OCI-LY1 (cell line): ENCODE measurements at regions not wholly inside any gene's neighbourhood (a gene's known extent, or its start where the extent isn't known, plus 50 kb on each side); places are given as distances from the start of the nearest gene placed in this dataset.

Source experiments
- H2AFZ ChIP-seq: fragments of 200-600 bp; sonication (generic), shearing (Covaris generic); 2 replicates; pipeline ENCODE4 v1.6.0; 2014; ENCODE audit warnings: antibody characterized with exemption, mild to moderate bottlenecking, low read length
- H3F3A ChIP-seq: fragments of 200-600 bp; sonication (generic), shearing (Covaris generic); 2 replicates; pipeline ENCODE4 v1.6.0; 2014; ENCODE audit warnings: mild to moderate bottlenecking, antibody characterized with exemption, low read length, moderate library complexity; ENCODE audit not compliant: insufficient read depth
- H3K27ac ChIP-seq: fragments of 200-600 bp; sonication (generic); 2 replicates; pipeline ENCODE4 v1.5.1; 2014; ENCODE audit warnings: low read length, mixed run types, mild to moderate bottlenecking, low read depth; ENCODE audit not compliant: poor library complexity, severe bottlenecking
- H3K27me3 ChIP-seq: fragments of 200-600 bp; sonication (generic); 2 replicates; pipeline ENCODE4 v1.6.0; 2014; ENCODE audit warnings: antibody characterized with exemption, mild to moderate bottlenecking, low read length, moderate library complexity; ENCODE audit not compliant: insufficient read depth
- H3K36me3 ChIP-seq: fragments of 200-600 bp; sonication (generic); 2 replicates; pipeline ENCODE4 v1.6.1; 2014; ENCODE audit warnings: mild to moderate bottlenecking, antibody characterized with exemption, low read length, moderate library complexity, mixed read lengths; ENCODE audit not compliant: insufficient read depth
- H3K4me1 ChIP-seq: fragments of 200-600 bp; sonication (generic); 2 replicates; pipeline ENCODE4 v1.5.1; 2014; ENCODE audit warnings: mild to moderate bottlenecking, low read length, moderate library complexity; ENCODE audit not compliant: insufficient read depth, severe bottlenecking
- H3K4me2 ChIP-seq: fragments of 200-600 bp; sonication (generic), shearing (Covaris generic); 2 replicates; pipeline ENCODE4 v1.6.1; 2014; ENCODE audit warnings: low read length
- H3K4me3 ChIP-seq: fragments of 200-600 bp; sonication (generic); 2 replicates; pipeline ENCODE4 v1.5.1; 2014; ENCODE audit warnings: low read length, low read depth, mild to moderate bottlenecking, mixed read lengths; ENCODE audit not compliant: poor library complexity, severe bottlenecking
- H3K79me2 ChIP-seq: fragments of 200-600 bp; shearing (Covaris generic); 2 replicates; pipeline ENCODE4 v1.6.1; 2016; ENCODE audit warnings: mixed run types, low read length, mixed read lengths; ENCODE audit not compliant: insufficient read depth
- H3K9ac ChIP-seq: fragments of 200-600 bp; sonication (generic), shearing (Covaris generic); 2 replicates; pipeline ENCODE4 v1.6.1; 2014; ENCODE audit warnings: mild to moderate bottlenecking, low read length, mixed read lengths
- H3K9me2 ChIP-seq: fragments of 200-600 bp; sonication (generic), shearing (Covaris generic); 2 replicates; pipeline ENCODE4 v1.6.1; 2014; ENCODE audit warnings: low read depth, mild to moderate bottlenecking, low read length, mixed read lengths
- H3K9me3 ChIP-seq: fragments of 200-600 bp; shearing (Covaris generic); 2 replicates; pipeline ENCODE4 v1.6.1; 2014; ENCODE audit warnings: low read length, mixed read lengths
- H4K20me1 ChIP-seq: fragments of 200-600 bp; sonication (generic), shearing (Covaris generic); 2 replicates; pipeline ENCODE4 v1.6.0; 2016; ENCODE audit warnings: mild to moderate bottlenecking, low read length; ENCODE audit not compliant: insufficient read depth
- CTCF ChIP-seq: fragments of 200-600 bp; sonication (generic), shearing (Covaris generic); IDR thresholded peaks from 2 replicates; pipeline ENCODE4 v1.5.1; 2017; ENCODE audit warnings: mild to moderate bottlenecking, antibody characterized with exemption, low read length, moderate library complexity, mixed read lengths
- EZH2 ChIP-seq: fragments of 200-600 bp; sonication (generic), shearing (Covaris generic); IDR thresholded peaks from 2 replicates; pipeline ENCODE4 v1.8.0; 2017; ENCODE audit warnings: borderline replicate concordance, mixed run types, mild to moderate bottlenecking, antibody characterized with exemption, low read length, moderate library complexity, mixed read lengths

- H3K4me3 ChIP-seq = no peak overlapping the region
- no peaks in the 10 kb centered on the region for H3K27me3 ChIP-seq
- no peaks in the 10 kb centered on the region for H3K9me2 ChIP-seq
- no peaks in the 10 kb centered on the region for H4K20me1 ChIP-seq
- H3F3A ChIP-seq = no peaks in the 10 kb centered on the region
- H3K36me3 ChIP-seq = no peaks in the 10 kb centered on the region
- no peaks in the 10 kb centered on the region for H3K9me3 ChIP-seq
- H3K4me2 ChIP-seq = no peak overlapping the region
- H3K4me1 ChIP-seq = no peaks in the 10 kb centered on the region
- no peak overlapping the region for H3K9ac ChIP-seq
- no peak overlapping the region for H2AFZ ChIP-seq
- H3K79me2 ChIP-seq = no peaks in the 10 kb centered on the region
- TF ChIP-seq CTCF (no peak), EZH2 (no peak)
- H3K27ac ChIP-seq = no peak overlapping the region
Measured at GRCh38 chr4:84001876-84002569, 466.1 kb downstream of the GPAT3 start.

- Histone ChIP-seq H3K4me2 (no peak overlapping the region), H3F3A (no peaks in the 10 kb centered on the region), H3K36me3 (no peaks in the 10 kb centered on the region), H3K27me3 (no peaks in the 10 kb centered on the region), H3K4me1 (no peaks in the 10 kb centered on the region), H3K9me2 (no peaks in the 10 kb centered on the region), H3K4me3 (no peak overlapping the region), H3K27ac (no peak overlapping the region), H3K79me2 (no peaks in the 10 kb centered on the region), H4K20me1 (no peaks in the 10 kb centered on the region), H3K9ac (no peak overlapping the region), H3K9me3 (no peaks in the 10 kb centered on the region), H2AFZ (no peak overlapping the region)
- TF ChIP-seq CTCF = no peak
- no peak for TF ChIP-seq EZH2
Measured at GRCh38 chr4:83996254-83996653, 460.3 kb downstream of the GPAT3 start.

GRCh38 chr4:83993774-83994173 is 457.9 kb downstream of the GPAT3 start:
- Histone ChIP-seq H3K27me3 (no peaks in the 10 kb centered on the region), H3K9me2 (no peaks in the 10 kb centered on the region), H3K27ac (no peak overlapping the region), H4K20me1 (no peaks in the 10 kb centered on the region), H3K9ac (no peak overlapping the region), H2AFZ (no peak overlapping the region), H3K36me3 (no peaks in the 10 kb centered on the region), H3K4me3 (no peak overlapping the region), H3K9me3 (no peaks in the 10 kb centered on the region), H3K4me1 (no peaks in the 10 kb centered on the region), H3F3A (no peaks in the 10 kb centered on the region), H3K79me2 (no peaks in the 10 kb centered on the region), H3K4me2 (no peak overlapping the region)
- TF ChIP-seq CTCF (peak; percentile 52), EZH2 (no peak)
